ENCODE measurements at regions not wholly inside any gene's neighbourhood (a gene's known extent, or its start where the extent isn't known, plus 50 kb on each side); places are given as distances from the start of the nearest gene placed in this dataset.
"Not testable (repeated sequence)": the region's sequence is repeated elsewhere in the genome, so short reads cannot be mapped to it uniquely, and the experiment has no call there.

DNA sequence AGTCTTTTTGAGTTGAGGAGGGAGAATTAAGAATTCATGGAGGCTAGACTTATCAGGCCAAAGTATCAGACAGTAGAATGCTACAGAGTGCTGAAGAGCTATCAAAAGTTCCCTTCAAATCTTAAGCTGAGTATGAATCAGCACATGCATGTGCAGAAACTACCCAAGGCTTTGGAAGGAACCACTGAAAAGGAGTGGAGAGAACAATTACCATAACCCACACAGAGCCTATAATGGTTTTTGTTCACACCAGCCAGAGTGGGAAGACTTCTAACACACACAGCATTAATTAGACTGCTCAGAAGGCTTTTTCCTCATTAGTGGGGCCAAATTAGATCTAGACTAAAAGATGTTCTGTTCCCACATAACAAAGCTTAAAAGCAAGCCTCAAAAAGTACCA is 83.7 kb upstream of the SLC6A11 start:
- H3K4me1 ChIP-seq (ENCODE audit: insufficient read depth, low read length): no peaks in the 10 kb centered on the region
- no peaks in the 10 kb centered on the region for H3K79me2 ChIP-seq (ENCODE audit: insufficient read depth, low read length)
- no peak for ATAC-seq
- H3K9me3 ChIP-seq (ENCODE audit: low read length): peaks cover 19% of the 10 kb centered on the region
- H2AFZ ChIP-seq (ENCODE audit: low read length): no peak overlapping the region
- H3K27ac ChIP-seq (ENCODE audit: extremely low read length, insufficient read depth, low read length): no peak overlapping the region
- POLR2A ChIA-PET: no interaction called here
- no peak for FAIRE-seq
- no peak overlapping the region for H3K4me2 ChIP-seq (ENCODE audit: low read depth, low read length)
- peaks cover 0 to 1% of the 10 kb centered on the region in 2 experiments; a peak in 1 of 5 replicates for H3K27me3 ChIP-seq (ENCODE audit: control insufficient read depth in 1 of 2, insufficient read depth in 2 of 2, low read length in 2 of 2)
- in situ Hi-C loops (cut with HindIII; ENCODE audit: extremely low pct_ligation_motif_present, low pct_unique_long_range_greater_than_20kb): loop anchor here (10.0 kb wide), 1 partner anchor 217 kb away; no protein-coding TSS in a partner anchor
- DNase-seq (ENCODE audit: low spot score): no peak
- CTCF ChIA-PET (ENCODE audit: low intra/inter-chr PET ratio, low total read pairs): no interaction called here
- H3K4me3 ChIP-seq (replicated peaks in 1 of 3; ENCODE audit: insufficient read depth in 1 of 3, low read depth in 2 of 3, low read length in 3 of 3): no peak overlapping the region
- H3K36me3 ChIP-seq (replicated peaks in 1 of 2; ENCODE audit: control insufficient read depth in 1 of 2, insufficient read depth in 2 of 2, low read length in 2 of 2): no peaks in the 10 kb centered on the region
- intact Hi-C loops (cut with micrococcal nuclease; ENCODE audit: unreplicated experiment): no loop called here
- TF ChIP-seq KAT2B (IDR thresholded peaks at IDR 0.05; ENCODE audit: borderline replicate concordance, low read depth, low read length) (no peak), NFIB (CRISPR knock-in tag; IDR thresholded peaks at IDR 0.05; ENCODE audit: borderline replicate concordance) (no peak), RFX3 (CRISPR knock-in tag; IDR thresholded peaks at IDR 0.05) (no peak), ZNF772 (CRISPR knock-in tag; IDR thresholded peaks at IDR 0.05) (no peak), ZNF501 (CRISPR knock-in tag; IDR thresholded peaks at IDR 0.05) (no peak), NFYC (CRISPR knock-in tag; IDR thresholded peaks at IDR 0.05) (no peak), HOXA5 (CRISPR knock-in tag; IDR thresholded peaks at IDR 0.05) (no peak), RCOR2 (CRISPR knock-in tag; IDR thresholded peaks at IDR 0.05) (no peak)
- no TSS peak for BruUV-seq (replicated peaks)
- no peak overlapping the region for H3K9ac ChIP-seq (ENCODE audit: insufficient read depth, low read depth, low read length)
- no peaks in the 10 kb centered on the region for H4K20me1 ChIP-seq (ENCODE audit: insufficient read depth, low read length)

DNA sequence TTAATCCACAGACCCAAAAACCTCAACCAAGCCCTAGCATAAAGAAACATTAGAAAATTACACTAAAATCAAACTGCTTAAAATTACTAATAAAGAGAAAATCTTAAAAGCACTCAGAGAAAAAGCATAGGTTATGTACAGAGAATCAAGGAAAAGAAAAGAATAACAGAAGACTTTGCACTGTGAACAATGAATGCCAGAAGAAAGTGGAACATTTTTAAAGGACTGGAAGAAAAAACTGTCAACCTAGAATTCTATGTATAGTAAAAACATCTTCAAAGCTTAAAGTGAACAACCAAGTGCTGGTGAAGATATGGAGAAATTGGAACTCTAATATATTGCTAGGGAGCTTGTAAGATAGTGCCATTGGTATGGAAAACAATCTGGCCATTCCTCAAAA is 82.7 kb upstream of the SLC6A11 start:
- no peak for TF ChIP-seq SRSF4 (IDR thresholded peaks at IDR 0.05; ENCODE audit: low read depth, low read length, poor library complexity, severe bottlenecking)
- TF ChIP-seq ZNF317 (CRISPR knock-in tag; IDR thresholded peaks at IDR 0.05): peak; percentile 99
- intact Hi-C loops (cut with micrococcal nuclease; ENCODE audit: unreplicated experiment) (no loop called here), in situ Hi-C loops (cut with HindIII; ENCODE audit: extremely low pct_ligation_motif_present, low pct_unique_long_range_greater_than_20kb) (loop anchor here (10.0 kb wide), 1 partner anchor 218 kb away; no protein-coding TSS in a partner anchor)
- H3K9ac ChIP-seq (ENCODE audit: insufficient read depth, low read depth, low read length): no peak overlapping the region
- no peak overlapping the region for H3K27ac ChIP-seq (ENCODE audit: extremely low read length, insufficient read depth, low read length)
- H2AFZ ChIP-seq (ENCODE audit: low read length): no peak overlapping the region
- ChIA-PET CTCF (ENCODE audit: low intra/inter-chr PET ratio, low total read pairs) (no interaction called here), POLR2A (no interaction called here)
- no peaks in the 10 kb centered on the region for H3K36me3 ChIP-seq (replicated peaks in 1 of 2; ENCODE audit: control insufficient read depth in 1 of 2, insufficient read depth in 2 of 2, low read length in 2 of 2)
- H4K20me1 ChIP-seq (ENCODE audit: insufficient read depth, low read length): no peaks in the 10 kb centered on the region
- H3K9me3 ChIP-seq (ENCODE audit: low read length): peaks cover 19% of the 10 kb centered on the region
- no peak for FAIRE-seq
- BruUV-seq (replicated peaks): no TSS peak
- H3K27me3 ChIP-seq (ENCODE audit: control insufficient read depth in 1 of 2, insufficient read depth in 2 of 2, low read length in 2 of 2): peaks cover 1 to 8% of the 10 kb centered on the region in 2 experiments; a peak in 3 of 5 replicates
- H3K4me2 ChIP-seq (ENCODE audit: low read depth, low read length): no peak overlapping the region
- no peak overlapping the region for H3K4me3 ChIP-seq (replicated peaks in 1 of 3; ENCODE audit: insufficient read depth in 1 of 3, low read depth in 2 of 3, low read length in 3 of 3)
- no peak for ATAC-seq
- H3K4me1 ChIP-seq (ENCODE audit: insufficient read depth, low read length): no peaks in the 10 kb centered on the region
- DNase-seq (ENCODE audit: low spot score): no peak
- no peaks in the 10 kb centered on the region for H3K79me2 ChIP-seq (ENCODE audit: insufficient read depth, low read length)

DNA sequence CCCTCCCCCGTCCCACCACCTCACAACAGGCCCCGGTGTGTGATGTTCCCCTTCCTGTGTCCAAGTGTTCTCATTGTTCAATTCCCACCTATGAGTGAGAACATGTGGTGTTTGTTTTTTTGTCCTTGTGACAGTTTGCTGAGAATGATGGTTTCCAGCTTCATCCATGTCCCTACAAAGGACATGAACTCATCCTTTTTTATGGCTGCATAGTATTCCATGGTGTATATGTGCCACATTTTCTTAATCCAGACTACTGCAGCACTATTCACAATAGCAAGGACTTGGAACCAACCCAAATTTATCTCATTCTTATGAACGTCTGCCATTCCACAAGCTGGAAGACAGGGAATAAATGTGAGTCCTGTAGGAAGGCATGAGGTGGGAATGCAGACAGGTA is 79.6 kb upstream of the SLC6A11 start:
- in situ Hi-C loops (cut with HindIII; ENCODE audit: extremely low pct_ligation_motif_present, low pct_unique_long_range_greater_than_20kb): loop anchor here (5.0 to 10.0 kb wide), 2 partner anchors 222 to 319 kb away; no protein-coding TSS in a partner anchor
- CTCF ChIA-PET (ENCODE audit: low intra/inter-chr PET ratio, low total read pairs); FAIRE-seq: not testable (repeated sequence)

More for the DNA sequence above, 79.6 kb upstream of the SLC6A11 start:
- 38% methylated on average over 3 of the region's 3 CpGs for WGBS (ENCODE audit: low lambda C conversion rate)
- Histone ChIP-seq H3K27me3 (ENCODE audit: control insufficient read depth in 1 of 2, insufficient read depth in 2 of 2, low read length in 2 of 2) (peaks cover 1 to 11% of the 10 kb centered on the region in 2 experiments; a peak in 3 of 5 replicates), H3K9me3 (ENCODE audit: low read length) (peaks cover 19% of the 10 kb centered on the region)
- H3K4me3 ChIP-seq (replicated peaks in 1 of 3; ENCODE audit: insufficient read depth in 1 of 3, low read depth in 2 of 3, low read length in 3 of 3); POLR2A ChIA-PET; DNase-seq (ENCODE audit: low spot score); H3K79me2 ChIP-seq (ENCODE audit: insufficient read depth, low read length); BruUV-seq (replicated peaks); H4K20me1 ChIP-seq (ENCODE audit: insufficient read depth, low read length); H3K36me3 ChIP-seq (replicated peaks in 1 of 2; ENCODE audit: control insufficient read depth in 1 of 2, insufficient read depth in 2 of 2, low read length in 2 of 2); H2AFZ ChIP-seq (ENCODE audit: low read length); H3K27ac ChIP-seq (ENCODE audit: extremely low read length, insufficient read depth, low read length); H3K9ac ChIP-seq (ENCODE audit: insufficient read depth, low read depth, low read length); ATAC-seq; H3K4me2 ChIP-seq (ENCODE audit: low read depth, low read length); H3K4me1 ChIP-seq (ENCODE audit: insufficient read depth, low read length): not testable (repeated sequence)
- intact Hi-C loops (cut with micrococcal nuclease; ENCODE audit: unreplicated experiment): loop anchor here (5.0 kb wide), 1 partner anchor 394 kb away; no protein-coding TSS in a partner anchor

Measured in HepG2 (cell line).